HG02763 (cell line): ENCODE measurements at regions not wholly inside any gene's neighbourhood (a gene's known extent, or its start where the extent isn't known, plus 50 kb on each side); places are given as distances from the start of the nearest gene placed in this dataset.

Experiments used
- ATAC-seq: cut with Tn5 transposase; IDR thresholded peaks from one replicate; pipeline ENCODE4 v1.9.1; 2021; ENCODE audit warnings: mild to moderate bottlenecking, moderate library complexity; ENCODE audit not compliant: unreplicated experiment

DNA sequence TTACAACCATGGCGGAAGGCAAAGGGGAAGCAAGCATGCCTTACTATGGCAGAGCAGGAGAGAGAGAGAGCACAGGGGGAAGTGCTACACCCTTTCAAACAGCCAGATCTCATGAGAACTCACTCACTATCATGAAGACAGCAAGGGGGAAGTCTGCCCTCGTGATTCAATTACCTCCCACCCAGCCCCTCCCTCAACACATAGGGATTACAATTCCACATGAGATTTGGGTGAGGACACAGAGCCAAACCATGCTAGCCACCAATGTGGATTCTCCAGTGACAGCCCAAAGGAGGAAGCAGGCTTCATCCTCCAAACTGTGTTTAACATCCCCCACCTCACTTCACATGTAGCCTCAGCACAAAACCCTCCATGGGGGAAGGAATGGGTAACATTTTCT, 563.7 kb downstream of the CDK5RAP2 start:
- ATAC-seq = no peak

DNA sequence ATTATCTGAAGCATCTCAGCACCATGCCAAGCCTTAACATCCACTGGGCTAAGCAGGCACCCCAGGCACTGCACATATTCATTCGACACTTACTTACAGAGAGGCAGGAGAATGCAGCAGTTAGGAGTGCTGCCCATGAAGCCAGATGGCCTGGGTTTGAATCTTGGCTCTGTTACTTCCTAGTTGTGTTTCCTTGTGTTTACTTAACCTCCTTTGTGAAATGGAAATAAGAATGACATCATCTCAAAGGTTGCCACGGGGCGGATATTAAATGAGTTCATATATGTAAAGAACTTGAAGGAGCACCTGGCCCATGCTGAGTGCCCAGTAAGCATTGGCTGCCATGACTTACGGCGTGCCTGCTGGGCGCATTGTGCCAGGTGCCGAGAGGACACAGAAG, 565.2 kb downstream of the CDK5RAP2 start:
- no peak for ATAC-seq

DNA sequence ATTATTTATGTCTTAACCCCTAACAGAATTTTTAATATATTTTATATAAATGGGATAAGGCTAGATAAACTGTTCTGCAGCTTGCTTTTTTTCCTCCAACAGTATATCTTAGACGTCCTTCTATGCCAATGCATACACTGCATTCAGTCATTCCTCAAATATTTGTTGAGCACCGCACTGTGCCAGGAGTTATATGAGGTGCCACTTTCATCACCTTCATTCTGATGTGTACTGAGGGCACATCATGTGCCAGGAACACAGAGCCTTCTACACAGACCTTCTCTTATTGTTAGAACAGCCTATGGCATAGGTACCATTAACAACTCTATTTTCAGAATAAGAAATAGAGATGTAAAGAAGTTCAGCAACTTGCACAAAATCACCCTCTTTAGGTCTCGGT, 570.1 kb downstream of the CDK5RAP2 start:
- ATAC-seq = no peak

DNA sequence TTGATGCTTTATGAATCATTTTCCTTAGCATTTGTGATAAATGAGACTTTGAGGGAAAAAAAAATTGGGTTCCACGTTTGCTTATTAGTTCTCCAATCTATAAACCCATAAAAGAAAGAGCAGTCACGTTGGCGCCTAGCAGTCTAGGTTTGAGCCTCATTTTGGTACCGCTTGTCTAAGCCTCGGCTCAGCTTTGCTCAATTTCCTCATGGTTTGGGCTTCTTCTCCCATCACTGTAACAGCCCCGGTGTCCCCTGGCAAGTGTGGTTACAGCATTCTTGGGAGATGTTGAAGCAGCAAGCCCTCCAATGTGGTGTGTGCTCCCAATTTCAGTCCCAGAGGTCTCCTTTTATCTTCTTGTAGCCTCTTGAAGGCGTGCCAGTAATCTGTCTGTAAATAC, 578.4 kb downstream of the CDK5RAP2 start:
- ATAC-seq = no peak

DNA sequence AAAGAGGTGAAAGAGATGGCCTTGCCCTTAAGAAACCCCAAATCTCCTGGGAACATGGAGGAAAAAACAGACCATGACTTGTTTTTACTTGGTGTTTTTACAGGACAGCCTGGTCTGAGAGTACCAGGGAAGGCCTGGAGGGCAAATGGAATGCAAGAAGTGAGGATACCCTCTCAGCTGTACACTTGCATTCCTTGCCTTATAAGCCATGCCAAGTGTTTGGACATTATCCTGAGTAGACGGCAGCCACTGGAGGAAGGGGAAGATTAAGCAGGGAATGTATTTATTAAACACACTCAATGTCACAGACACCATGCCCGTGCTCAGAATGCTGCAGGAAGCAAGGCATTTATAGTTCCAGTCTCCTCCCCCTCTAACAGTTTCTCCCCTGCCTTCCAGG, 581.4 kb downstream of the CDK5RAP2 start:
- no peak for ATAC-seq

DNA sequence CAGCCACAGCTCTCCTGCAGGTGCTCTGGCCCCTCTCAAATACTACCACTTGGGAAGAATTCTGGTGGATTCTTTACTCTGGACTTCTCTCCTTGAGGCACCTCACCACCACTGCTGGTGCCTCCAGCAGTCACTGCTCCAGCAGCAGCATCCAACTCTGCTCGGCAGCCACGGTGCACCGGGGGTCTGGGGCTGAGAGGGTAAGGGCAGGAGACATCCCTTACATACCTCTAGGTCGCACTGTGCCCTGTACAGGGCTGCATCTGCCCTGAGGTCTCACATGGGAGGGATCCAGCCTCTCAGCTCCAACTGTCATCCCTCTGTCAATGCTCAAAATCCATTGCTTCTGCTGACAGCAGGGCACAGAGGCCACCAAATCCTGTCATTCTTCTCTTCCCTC, 588.2 kb downstream of the CDK5RAP2 start:
- ATAC-seq = no peak

DNA sequence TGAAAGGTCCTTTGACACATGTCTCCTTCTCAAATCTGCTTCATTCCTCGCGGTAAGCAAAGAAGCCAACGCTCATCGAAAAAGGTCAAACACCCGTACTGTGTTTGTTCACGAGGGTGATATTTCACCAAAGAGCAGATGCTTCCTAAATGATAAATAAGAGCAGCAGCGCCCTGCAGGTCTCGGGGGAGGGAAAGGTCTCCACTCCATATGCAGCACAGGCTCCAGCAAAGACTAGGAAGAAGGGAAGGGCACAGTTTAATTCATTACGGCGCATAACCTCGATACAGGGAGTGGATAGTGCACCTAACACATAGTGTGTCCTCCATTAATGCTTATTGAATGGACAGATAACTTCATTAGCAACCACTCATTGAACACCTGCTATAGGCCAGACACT, 593.3 kb downstream of the CDK5RAP2 start:
- no peak for ATAC-seq

DNA sequence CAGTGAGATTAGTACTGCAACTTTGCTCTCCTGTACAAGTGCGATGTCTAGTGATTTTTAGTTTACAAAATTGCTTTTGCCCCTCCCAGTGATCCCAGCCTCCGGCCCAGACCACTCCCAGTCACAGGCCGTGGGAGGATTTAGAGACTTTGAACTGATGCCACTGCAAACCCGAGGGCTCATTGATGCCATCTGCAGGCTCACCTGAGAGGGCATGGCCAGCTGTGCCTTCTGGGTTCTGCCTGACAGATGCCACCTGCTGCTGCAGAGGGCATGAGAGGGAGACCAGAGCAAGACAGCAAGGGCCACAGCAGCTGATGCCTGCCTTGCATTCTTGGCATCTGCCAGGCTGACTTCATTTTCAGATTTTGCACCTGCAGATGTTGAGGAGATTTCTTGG, 593.8 kb downstream of the CDK5RAP2 start:
- no peak for ATAC-seq

DNA sequence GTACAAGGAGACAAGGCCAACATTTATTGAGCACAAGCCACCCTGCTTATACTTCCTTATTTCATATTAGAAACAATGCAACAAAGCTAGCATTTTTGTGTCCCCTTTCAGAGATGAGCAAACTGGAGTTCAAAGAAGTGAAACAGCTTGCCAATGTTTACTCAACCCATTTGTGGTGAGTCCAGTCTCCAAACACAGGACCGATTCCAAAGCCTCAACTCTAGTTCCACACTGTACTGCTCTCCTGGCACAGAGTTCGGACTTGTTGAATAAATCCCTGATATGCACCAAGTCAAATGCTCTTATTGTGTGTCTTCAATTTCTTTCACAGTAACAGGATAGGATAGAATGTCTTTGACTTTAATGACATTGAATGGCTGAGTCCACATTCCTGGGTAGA, 604.8 kb upstream of the BRINP1 start:
- no peak for ATAC-seq

DNA sequence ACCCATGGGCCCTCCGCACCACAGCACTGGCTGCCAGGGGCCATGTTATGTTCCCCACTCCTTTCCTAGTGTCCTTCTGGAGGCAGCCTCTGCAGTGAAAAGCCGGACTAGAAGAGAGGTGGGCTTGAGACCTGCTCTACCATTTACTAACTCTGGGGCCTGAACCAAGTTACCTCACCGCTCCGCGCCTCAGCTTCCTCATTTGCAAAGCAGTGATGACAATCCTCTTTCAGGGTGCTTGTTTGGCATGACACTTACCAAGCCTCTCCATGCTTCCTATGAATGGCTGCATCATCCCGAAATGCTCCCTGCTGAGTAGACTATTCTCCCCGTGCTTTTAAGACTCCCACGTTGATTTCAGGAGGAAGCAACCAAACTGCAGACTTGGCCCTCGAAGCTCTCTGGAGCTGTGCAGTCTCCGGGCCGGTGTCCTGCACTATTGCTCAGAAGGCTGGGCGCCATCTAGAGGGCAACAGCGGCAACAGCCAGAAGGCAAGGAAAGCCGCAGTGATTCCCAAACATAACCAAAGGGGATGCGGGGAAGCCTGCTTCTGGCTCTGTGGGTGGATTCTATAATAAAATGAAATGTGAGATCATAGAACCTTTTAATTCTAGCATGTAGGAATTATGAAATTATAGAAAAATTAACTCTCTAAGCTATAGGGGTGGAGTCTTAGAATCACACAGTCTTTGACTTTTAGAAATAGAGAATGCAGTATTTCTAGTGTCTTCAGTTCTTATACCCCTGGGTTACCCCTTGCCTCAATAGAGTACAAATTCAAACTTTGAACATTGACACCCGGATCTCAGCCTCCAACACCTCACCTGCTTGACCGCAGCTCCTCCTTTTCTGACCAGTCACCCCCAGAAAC, 599.8 kb upstream of the BRINP1 start:
- ATAC-seq = peak; percentile 81

DNA sequence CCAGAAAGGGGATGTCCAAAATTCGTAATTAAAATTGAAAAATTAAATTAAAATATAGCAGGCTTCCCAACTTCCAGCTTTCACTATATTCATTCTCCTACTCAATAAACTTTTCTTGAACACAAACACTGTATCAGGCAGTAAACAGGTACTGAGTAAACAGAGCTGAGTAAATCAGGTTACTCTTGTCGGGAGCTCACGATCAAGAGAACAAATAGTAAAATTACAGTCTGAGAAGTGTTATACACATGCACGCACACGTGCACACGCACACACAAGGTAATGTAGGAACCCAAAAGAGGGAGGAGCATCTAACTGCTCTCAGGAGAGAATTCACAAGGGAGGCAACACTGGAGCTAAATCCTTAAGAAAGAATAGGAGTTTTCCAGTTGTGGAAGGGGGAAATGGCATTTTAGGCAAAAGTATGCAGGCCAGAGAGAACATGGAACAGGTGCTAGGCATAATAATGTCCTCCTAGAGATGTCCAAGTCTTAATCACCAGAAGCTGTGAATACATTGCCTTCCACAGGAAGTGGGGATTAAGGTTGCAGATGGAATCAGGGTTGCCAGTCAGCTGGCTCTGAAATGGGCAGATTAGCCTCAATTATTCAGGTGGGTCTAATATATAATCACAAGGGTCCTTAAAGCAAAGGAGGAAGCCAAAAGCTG, 598.8 kb upstream of the BRINP1 start:
- ATAC-seq = no peak

DNA sequence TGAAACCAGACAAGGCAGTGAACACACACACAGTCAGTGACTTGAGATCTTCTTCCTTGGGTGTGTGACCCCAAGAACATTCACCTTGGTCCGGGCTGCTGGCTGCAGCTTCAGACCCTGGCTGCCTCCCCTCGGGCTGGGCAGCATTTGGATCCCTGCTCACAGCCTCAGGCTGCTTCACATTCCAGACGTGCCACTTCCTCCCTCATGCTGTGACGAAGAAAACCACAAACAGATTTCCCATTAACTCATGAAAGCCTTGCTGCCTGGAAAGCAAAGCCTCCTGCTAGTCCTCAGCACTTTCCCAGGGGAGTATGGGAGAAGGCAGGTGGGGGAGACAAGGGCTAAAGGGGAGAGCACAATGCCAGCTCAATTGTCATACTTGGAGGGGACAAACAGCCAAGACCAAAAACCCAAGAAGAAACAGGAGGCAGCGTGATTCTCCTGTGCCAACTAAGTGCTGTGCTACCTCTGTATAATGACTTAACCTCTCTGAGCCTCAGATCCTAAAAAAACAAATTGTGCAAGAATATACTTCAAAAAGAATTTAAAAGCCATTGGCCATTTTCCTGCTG, 594.6 kb upstream of the BRINP1 start:
- no peak for ATAC-seq

DNA sequence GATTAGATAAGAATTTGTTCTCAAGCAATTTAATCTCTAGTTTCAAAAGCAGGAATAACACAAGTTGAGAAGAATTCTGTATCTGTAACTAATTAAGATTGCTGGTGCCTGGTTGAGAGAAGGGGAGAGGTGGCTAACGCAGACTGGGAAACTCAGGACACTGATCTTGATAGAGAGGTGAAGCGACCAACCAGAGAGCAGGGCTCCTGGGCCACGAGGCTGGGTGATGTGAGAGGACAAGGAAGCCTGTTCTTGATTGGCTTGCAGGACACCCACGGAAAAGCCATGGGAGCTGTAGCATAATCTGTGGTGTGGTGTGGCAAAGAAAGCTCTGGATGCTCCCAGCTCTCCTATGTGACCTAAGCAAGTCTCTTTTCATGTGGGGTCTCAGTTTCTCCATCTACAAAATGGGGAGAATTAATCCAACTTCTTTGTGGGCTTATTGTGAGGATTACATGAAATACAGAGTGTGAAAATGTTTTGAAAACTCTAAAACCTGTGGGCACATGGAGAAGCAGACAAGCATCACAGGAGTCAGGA, 594.1 kb upstream of the BRINP1 start:
- no peak for ATAC-seq

DNA sequence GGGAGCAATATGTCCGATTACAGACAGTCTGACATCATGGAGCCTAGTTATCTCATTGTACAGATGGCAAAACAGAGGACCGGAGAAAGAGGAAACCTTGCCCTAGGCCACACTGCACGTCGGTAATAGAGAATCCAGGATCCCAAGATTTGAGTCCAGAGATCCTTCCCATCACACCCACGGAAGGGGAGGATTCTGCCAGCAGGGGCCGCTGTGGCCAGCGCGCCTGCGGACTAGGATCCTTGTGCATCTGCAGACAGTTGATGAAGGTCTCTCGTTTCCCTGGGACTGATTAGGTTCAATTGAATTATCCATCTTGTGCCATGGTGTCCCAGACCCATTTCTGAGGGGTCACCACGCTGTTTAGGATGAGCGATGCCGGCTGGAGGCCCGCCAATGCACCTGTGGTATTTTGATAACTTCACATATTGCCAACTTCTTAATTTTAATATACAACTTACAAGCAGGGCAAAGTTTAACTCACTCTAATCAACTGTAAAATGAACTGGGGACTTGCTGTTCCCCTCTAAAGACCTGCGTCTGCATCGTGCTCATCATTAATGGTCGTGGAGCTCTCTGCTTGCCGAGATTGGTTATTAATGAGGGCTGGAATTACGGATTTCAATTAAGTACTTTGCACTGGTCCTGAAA, 592.7 kb upstream of the BRINP1 start:
- ATAC-seq = no peak

DNA sequence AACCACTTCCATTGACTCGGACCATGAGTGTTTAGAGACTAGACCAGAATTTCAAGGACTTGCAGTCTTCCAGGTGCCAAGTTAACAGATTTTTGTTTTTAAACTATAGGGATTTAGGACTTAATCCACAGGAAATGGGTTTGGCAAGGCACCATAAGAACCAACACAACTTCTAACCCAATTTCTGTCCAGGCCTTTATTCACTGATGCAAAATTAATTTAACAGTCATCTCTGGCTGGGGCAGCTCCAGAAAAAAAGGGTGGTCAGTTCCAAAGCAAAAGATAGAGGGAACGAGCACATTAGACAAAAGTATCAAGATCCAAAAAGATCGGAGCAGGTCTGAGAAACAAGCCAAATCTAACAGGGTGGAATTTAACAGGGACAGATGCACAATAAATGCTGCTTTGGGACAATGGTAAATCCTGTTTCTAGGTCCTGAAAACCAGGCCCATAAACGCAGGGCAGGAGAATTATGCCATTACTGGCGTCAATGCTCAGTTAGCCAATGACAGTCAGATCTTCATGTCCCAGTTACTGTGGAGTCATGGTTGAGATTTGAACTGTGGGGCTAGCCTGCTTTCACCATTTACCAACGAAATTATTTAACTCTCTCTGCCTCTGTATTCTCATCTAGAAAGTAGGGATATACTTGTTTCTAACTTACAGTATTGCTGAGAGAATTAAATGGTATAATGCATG, 590.8 kb upstream of the BRINP1 start:
- ATAC-seq = no peak

DNA sequence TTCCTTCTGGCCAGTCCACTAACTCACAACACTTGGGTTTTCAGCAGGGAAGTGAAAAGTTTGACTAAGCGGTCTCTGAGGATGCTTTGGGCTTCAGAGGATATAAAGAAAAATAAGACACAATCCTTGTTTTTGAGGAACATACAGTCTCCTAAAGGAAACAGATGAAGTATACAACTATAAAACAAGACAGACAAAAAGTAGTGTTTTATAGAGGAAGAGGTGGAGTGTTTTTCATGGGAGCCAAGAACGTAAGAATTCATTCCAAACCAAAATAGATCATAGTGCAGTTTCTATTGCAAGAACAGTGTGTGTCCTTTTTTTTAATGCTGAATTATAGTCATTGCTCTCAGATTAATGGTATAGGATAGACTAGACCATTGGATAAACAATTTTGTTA, 586.9 kb upstream of the BRINP1 start:
- no peak for ATAC-seq

DNA sequence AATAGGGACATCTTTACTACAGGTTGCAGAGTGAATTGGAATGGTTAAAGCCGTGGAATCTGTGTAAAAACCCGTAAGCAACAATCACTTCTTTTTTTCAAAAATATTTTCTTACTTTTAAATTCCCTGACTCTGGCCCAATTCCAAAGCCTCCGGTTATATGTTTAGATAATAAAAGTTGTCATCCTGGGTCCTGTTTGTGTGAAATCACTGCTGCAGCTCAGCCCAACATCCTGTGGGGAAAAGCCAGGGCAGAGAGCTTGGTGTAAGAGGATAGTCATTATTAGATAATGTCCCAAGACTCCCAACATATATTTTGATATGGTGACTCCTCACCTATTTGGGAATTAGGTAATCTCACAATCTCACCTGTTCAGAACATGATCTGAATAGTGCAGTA, 586.0 kb upstream of the BRINP1 start:
- no peak for ATAC-seq

DNA sequence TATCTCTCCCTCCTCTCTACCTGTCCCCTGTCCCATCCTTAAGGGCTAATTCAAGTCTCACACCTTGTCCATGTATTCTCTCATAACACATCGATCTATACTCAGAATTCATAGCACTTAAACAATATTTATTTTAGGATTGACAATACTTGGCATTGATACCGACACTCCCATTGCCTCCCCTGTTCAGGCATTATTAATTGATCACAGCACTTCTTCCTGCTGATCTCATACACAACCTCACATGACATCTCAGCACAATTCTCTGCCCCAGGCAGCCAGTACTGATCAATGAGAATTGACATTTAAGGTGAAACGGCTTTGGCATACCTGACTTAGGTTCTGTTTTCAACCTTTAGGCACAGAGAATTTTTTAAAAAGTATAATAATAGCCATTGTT, 582.4 kb upstream of the BRINP1 start:
- no peak for ATAC-seq

DNA sequence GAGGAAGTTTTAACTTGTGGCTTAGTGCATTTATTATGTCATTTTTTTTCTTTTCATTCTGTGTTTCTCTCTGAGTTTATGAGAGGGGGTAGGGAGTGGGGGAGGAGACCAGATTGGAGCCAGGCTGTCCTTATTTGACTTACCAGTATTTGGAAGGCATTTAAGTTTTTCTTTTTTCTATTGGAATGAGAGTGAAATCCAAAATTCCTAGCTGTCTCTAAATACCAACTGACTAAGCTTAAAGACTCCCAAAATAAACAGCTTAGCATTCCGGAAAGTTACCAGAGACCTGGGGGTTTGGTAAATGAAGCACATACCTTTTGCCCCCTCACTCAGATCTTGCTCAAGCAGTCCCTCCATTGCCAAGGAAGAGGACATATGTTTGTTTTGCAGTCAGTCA, 581.9 kb upstream of the BRINP1 start:
- ATAC-seq = no peak

DNA sequence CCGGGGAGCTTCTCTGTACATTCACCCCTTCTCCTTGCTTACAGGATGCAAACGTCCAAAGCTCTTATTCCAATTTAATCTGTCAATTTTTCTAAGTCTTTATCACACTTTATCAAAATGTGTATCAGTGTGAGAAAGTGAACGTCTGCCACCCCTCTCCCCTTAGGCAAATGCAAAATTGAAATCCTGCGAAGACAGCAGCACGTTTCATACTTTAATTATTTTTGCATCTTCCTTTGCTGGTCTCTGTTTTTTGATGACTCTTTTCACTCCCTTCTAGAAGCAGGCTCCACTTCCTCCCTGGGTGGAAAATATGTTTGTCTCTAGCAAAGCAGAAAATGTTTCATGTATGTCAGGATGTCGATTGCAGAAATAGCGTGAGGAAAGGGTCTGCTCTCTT, 576.5 kb upstream of the BRINP1 start:
- no peak for ATAC-seq

DNA sequence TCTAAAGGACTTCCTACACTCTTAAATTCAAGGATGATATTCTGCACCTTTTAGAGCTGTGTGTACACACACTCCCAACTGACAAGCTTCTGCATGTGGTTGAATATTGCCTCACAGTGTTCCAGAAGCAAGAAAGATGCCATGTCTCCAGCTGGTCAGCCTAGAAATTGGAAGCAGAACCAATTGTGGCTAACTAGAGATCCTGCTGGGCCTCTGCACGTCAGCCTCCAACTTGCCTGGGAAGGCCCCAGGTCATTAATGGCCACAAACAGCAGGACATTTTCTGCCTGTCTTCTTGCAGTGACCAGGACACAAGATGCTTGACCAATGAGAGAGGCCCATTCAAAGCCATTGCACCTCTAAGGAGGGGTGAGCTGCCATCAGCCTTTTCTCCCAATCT, 571.9 kb upstream of the BRINP1 start:
- ATAC-seq = no peak
